GM18951 (cell line): ENCODE measurements at regions not wholly inside any gene's neighbourhood (a gene's known extent, or its start where the extent isn't known, plus 50 kb on each side); places are given as distances from the start of the nearest gene placed in this dataset.
"Not testable (repeated sequence)": the region's sequence is repeated elsewhere in the genome, so short reads cannot be mapped to it uniquely, and the experiment has no call there.

Experiments
- POLR2A ChIP-seq: IDR thresholded peaks from 4 replicates; pipeline ENCODE4 v1.6.1; 2011; ENCODE audit warnings: mild to moderate bottlenecking; ENCODE audit not compliant: insufficient read length, insufficient read depth; ENCODE audit errors: extremely low read depth
- in situ Hi-C: fragments of 300-500 bp; cut with MboI; formaldehyde crosslinking; loops from one replicate; pipeline ENCODE4 v1.12.0; 2022; ENCODE audit warnings: low sequenced_read_pairs, mixed read lengths, inconsistent platforms; ENCODE audit not compliant: unreplicated experiment

DNA sequence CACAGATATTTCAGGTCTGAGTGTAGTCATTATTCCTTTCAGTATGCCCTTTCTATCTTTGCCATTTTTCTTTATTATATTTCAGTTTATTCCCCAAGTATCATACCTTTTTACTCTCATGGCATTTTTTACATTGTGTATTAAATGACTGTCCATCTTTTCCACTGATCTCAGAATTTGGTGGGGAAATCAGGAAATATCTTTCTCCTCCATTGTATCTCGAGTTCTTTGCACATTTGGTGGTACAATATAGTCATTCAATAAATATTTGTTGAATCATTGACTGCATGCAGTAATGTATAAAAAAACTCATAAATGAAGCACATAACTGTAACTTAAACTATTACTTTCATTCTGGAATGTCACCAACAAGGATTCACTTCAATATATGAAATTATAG lies 354.7 kb downstream of the HGF start:
- TF ChIP-seq POLR2A = no peak
- in situ Hi-C loops = no loop called here

- in situ Hi-C loops = no loop called here
- no peak for TF ChIP-seq POLR2A
These were observed 355.4 kb downstream of the HGF start for GRCh38 chr7:81414411-81414810.

DNA sequence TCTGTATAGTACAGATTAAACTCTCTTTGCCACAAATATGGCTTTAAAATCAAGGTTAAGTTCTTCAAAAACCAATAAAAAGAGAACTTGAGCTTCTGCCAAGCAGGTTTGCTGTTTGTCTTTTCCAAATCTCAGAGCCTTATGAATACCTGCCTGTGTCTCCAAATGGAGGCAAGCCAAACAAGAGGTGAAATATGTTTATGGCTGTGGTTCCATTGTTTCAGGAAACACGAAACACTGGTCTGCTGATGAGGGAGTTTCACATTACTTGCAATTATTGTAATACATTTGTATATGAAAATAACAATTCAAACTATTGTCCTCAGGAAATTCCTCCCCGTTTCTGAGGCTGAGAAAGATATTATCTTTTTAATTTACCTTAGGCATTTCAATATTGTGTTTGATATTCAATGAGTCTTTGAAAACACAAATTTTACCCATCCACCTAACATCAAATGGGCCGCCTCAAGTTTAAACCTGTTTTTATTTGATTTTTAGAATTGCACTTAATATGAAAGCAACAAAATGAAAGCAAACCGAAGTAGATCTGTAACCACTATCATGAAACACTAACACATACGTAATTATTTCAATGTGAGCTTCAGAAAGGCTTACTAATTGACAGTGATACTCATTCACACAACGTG lies 359.3 kb downstream of the HGF start:
- in situ Hi-C loops = no loop called here

DNA sequence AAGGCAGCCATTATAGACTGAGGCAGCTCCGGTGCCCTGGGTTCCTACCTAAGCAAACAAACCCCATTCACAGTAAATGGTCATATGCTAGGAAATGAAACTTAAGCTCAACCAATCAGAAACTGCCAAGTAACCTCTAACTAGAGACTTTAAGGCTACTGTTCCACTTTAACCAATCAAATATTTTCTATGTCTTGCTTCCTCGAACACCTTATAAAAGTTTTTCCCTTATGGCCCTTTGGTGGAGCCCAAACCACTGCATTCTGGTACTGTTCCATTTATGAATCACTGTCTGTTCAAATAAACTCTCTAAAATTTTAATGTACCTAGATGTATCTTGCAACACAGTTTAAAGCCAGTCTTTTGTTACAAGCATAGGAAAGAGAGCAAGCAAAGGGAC lies 361.1 kb downstream of the HGF start:
- in situ Hi-C loops = no loop called here
- TF ChIP-seq POLR2A = no peak

More for the DNA sequence above, 359.3 kb downstream of the HGF start:
- TF ChIP-seq POLR2A = no peak

DNA sequence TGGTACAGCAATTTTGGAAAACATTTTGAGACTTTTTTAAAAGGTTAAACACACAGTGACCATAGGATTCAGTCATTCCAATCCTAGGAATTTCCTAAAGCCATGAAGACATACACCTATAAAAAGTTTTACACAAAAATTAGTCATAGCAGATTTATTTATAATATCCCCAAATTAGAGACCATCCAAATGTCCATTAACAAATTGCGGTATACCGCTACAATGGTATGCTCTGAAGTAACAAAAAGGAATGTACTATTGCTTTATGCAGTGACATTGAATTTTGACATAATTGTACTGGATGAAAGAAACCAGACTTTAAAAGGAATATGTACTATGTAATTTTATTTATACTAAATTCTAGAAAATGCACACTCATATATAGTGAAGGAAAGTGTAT lies 362.8 kb downstream of the HGF start:
- in situ Hi-C loops = no loop called here
- TF ChIP-seq POLR2A = no peak

GRCh38 chr7:81404669-81405068 lies 365.2 kb downstream of the HGF start:
- in situ Hi-C loops = no loop called here
- no peak for TF ChIP-seq POLR2A

DNA sequence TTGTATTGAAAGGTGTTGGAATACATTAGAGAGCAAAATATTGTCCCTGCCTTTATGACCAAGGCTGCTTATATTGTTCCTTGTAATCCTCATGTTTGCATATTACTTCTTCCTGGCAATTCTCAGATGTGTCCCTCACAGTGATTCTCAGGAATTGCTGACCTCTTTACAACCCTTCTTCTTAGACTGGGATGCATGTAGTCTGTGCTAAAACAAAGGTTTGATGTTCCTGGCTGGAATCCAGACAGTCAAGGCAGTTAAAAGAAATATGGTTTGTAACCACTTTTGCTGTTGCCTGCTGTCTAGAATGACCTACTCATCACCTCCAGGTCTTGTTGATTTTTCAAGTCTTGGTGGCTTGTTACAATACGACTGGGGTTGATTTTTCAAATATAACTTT lies 367.6 kb downstream of the HGF start:
- in situ Hi-C loops = no loop called here
- no peak for TF ChIP-seq POLR2A

GRCh38 chr7:81399471-81399870 lies 370.4 kb downstream of the HGF start:
- no peak for TF ChIP-seq POLR2A

GRCh38 chr7:81394029-81394428 lies 375.8 kb downstream of the HGF start:
- TF ChIP-seq POLR2A = no peak
- in situ Hi-C loops = no loop called here

More at GRCh38 chr7:81399471-81399870, 370.4 kb downstream of the HGF start:
- in situ Hi-C loops = no loop called here

DNA sequence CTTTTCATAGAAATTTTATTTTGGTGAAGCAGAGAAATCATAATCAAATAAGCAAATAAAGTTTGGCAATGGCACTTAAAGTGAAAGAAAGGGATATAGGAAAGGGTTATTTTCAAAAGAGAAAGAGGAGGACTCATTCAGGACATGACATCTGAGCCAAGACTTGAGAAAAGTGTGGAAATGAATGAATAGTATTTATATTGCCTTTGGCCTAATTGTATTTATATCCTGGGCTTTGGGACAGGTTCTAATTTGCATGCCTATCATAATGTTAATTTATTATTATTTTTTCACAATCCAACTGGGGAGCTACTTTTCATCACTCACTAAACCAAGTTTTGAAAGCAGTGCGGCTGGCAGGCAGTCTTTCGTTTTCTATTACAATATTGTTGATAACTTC lies 376.8 kb downstream of the HGF start:
- no peak for TF ChIP-seq POLR2A
- in situ Hi-C loops = no loop called here

GRCh38 chr7:81385370-81385769 lies 384.5 kb downstream of the HGF start:
- in situ Hi-C loops = no loop called here
- TF ChIP-seq POLR2A = no peak

GRCh38 chr7:81383846-81384245 lies 386.0 kb downstream of the HGF start:
- TF ChIP-seq POLR2A = no peak
- in situ Hi-C loops = no loop called here

GRCh38 chr7:81374641-81375040 lies 395.2 kb downstream of the HGF start:
- in situ Hi-C loops = not testable (repeated sequence)

GRCh38 chr7:81370822-81371221 lies 399.0 kb downstream of the HGF start:
- in situ Hi-C loops = no loop called here
- TF ChIP-seq POLR2A = no peak
